Lower leg skin (tissue), 4 donors: ENCODE measurements at regions not wholly inside any gene's neighbourhood (a gene's known extent, or its start where the extent isn't known, plus 50 kb on each side); places are given as distances from the start of the nearest gene placed in this dataset.

Experiments used
- DNase-seq, 2 donors: peaks; one replicate each; pipeline ENCODE4 v3.0.0-alpha.2; 2019; ENCODE audit warnings: low spot score in 2 of 2
- H3K4me3 ChIP-seq: fragments of 200-600 bp; sonication (generic); 2 replicates; pipeline ENCODE4 v1.5.1; 2017; ENCODE audit warnings: mild to moderate bottlenecking, low read depth; ENCODE audit not compliant: poor library complexity, severe bottlenecking
- POLR2A ChIP-seq, 2 donors: fragments of 450-650 bp; IDR thresholded peaks; one replicate each; pipeline ENCODE4 v1.6.1; 2016 to 2017; ENCODE audit warnings: antibody characterized with exemption in 2 of 2, mild to moderate bottlenecking in 1 of 2, moderate library complexity in 1 of 2
- WGBS, 2 donors: methylation state at CpG; one replicate each; pipeline ENCODE4 v1.1.5; 2018; 5-methylcytosine and 5-hydroxymethylcytosine counted together
- intact Hi-C: fragments of 100-400 bp; cut with DNase I; formaldehyde crosslinking; loops from one replicate; pipeline ENCODE4 v1.15.0; 2023; ENCODE audit warnings: low total_unique reads
- TF ChIP-seq, protein P1 (sequence below), 3 donors: fragments of 450-650 bp; IDR thresholded peaks; one replicate each; pipeline ENCODE4 v1.5.1; 2016; ENCODE audit warnings: antibody characterized with exemption in 3 of 3, mild to moderate bottlenecking in 3 of 3, moderate library complexity in 2 of 3

DNA sequence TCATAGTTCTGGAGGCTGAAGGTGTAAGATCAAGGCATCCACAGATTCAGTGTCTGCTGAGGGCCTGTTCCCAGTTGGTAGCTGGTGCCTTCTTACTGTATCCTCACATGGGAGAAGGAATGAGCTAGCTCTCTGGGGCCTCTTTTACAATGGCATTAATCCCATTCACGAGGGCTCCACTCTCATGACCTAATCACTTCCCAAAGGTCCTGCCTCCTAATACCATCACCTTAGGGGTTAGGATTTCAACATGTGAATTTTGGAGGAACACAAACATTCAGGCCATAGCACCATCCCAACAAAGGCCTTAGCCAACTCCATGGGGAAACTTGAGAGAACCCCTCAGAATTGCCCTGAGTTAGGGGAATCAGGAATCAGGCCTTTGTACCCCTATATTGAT is 66.1 kb upstream of the CREB5 start:
- no peak for TF ChIP-seq POLR2A (IDR thresholded peaks at IDR 0.05)
- TF ChIP-seq, protein P1, sequence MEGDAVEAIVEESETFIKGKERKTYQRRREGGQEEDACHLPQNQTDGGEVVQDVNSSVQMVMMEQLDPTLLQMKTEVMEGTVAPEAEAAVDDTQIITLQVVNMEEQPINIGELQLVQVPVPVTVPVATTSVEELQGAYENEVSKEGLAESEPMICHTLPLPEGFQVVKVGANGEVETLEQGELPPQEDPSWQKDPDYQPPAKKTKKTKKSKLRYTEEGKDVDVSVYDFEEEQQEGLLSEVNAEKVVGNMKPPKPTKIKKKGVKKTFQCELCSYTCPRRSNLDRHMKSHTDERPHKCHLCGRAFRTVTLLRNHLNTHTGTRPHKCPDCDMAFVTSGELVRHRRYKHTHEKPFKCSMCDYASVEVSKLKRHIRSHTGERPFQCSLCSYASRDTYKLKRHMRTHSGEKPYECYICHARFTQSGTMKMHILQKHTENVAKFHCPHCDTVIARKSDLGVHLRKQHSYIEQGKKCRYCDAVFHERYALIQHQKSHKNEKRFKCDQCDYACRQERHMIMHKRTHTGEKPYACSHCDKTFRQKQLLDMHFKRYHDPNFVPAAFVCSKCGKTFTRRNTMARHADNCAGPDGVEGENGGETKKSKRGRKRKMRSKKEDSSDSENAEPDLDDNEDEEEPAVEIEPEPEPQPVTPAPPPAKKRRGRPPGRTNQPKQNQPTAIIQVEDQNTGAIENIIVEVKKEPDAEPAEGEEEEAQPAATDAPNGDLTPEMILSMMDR (IDR thresholded peaks at IDR 0.05) = no peak
- intact Hi-C loops = no loop called here
- WGBS, 2 donors = 44 to 54% methylated on average over 1 of the region's 1 CpG
- no peak overlapping the region for H3K4me3 ChIP-seq
- no peak for DNase-seq

DNA sequence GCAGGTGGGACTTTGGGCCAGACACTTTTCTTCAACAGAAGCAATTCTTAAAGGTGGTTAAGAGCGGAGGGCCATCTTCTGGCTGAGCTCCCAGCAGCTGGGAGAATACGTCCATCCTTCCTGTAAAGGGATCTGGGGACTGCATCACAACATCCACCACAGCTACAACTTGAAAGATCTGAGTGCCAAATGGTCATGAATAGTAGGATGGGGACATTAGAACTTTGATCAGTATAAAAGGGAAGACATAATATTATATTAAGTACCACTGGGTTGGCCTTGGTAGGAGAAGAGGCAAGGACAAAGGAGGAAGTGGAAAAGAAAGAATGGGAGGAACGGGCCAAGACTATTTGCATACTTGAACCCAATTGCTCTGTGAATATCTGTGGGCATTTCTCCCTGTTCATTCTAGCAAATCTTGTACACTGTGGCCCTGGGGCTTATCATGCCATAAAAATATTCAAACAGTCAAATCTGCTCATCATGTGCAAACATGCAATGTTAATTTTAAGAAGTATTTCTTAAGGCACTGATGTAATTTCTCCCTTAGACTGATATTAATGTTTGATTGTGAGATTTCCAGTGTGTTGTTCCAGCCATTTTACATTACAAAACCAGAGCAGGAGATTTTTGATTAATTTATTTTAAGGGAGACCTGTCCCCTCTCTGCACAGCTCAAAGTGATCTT is 65.5 kb upstream of the CREB5 start:
- no peak for DNase-seq
- 43 to 52% methylated on average over 3 of the region's 3 CpGs for WGBS, 2 donors
- intact Hi-C loops = no loop called here
- no peak for TF ChIP-seq POLR2A (IDR thresholded peaks at IDR 0.05)
- TF ChIP-seq, protein P1 (IDR thresholded peaks at IDR 0.05) = no peak
- no peak overlapping the region for H3K4me3 ChIP-seq

DNA sequence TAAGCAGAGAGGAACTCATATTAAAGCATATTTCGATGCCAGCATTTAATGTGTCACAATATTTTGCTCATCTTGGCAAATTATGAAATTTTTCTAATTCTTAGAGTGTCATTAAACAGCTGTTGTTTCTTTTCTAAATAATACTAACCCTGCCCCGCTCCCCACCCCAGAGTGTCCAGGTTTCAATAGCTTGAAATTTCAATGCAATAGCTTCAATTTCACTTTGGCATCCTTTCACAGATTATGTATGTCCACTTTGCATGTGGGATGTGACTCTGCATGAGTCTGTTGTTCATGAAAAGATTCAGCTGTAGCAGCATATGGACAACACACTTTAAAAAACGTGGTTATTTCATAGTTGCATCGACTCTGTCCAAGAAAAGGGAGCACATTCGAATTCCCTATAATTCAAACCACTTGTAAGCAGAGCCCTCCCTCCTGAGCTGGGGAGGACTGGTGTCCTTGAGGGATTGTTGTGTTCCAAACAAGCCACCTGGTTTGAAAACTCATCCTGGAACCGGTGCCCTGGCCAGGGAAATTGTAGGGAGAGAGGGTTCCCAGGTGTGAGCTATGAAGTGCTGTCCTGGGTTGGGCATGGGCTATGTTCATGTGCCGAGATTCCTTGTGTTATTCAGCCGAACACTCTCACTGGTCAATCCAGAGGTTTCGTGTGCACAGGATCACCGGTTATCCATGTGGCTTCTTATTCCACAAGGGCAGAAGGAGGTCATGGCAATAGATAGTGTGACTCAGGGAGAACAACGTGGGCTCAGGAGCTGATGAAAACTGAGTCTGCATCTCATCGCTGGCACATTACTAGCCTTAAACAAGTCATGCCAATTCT is 64.6 kb upstream of the CREB5 start:
- WGBS, 2 donors = 36 to 41% methylated on average over 12 of the region's 12 CpGs

DNA sequence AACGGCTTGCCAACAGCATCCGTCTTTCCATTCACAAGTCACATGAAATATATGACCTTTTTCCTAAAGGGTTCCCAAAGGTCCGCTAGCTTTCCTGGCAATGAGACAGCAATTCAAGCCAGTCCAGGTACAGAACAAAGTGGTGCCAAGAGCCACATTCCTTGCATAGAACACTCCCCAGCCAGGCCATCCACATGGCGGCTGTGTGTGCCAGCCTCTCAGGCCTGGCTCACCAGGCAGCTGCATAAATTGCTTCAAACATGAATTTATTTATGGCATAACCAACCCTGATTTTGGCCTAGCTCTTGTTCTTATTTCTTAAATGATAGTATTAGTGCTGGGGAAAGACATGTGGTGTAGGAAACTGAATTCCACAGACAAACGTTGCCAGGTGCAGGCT is 63.7 kb upstream of the CREB5 start:
- intact Hi-C loops = no loop called here
- H3K4me3 ChIP-seq = no peak overlapping the region
- TF ChIP-seq POLR2A (IDR thresholded peaks at IDR 0.05) = no peak
- TF ChIP-seq, protein P1 (IDR thresholded peaks at IDR 0.05) = no peak
- WGBS, 2 donors = 37 to 40% methylated on average over 5 of the region's 5 CpGs
- DNase-seq = no peak

More for the DNA sequence above, 64.6 kb upstream of the CREB5 start:
- TF ChIP-seq POLR2A (IDR thresholded peaks at IDR 0.05) = no peak
- TF ChIP-seq, protein P1 (IDR thresholded peaks at IDR 0.05) = no peak
- intact Hi-C loops = no loop called here
- no peak for DNase-seq
- H3K4me3 ChIP-seq = no peak overlapping the region

DNA sequence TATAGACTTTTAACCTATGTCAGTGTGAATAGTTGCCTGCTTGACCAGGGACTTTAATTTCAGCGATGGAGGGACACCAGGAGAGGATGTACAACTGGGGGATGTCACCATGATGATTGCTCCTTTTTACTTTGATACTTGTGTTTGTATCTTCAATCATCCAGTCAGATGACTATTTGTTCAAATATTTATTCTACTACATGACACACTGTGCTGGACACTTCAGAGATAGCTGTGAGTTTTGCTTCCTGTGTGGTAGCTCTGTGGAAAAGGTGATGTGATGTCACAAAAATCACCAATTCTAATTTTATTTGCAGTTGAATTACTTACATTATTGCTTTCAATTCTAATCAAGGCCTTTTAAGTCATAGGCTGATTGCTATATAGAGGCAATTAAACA is 62.7 kb upstream of the CREB5 start:
- TF ChIP-seq POLR2A (IDR thresholded peaks at IDR 0.05) = no peak
- TF ChIP-seq, protein P1 (IDR thresholded peaks at IDR 0.05) = no peak
- WGBS, 2 donors = 97 to 100% methylated on average over 1 of the region's 1 CpG
- no peak for DNase-seq
- H3K4me3 ChIP-seq = no peak overlapping the region
- intact Hi-C loops = no loop called here
